ENCODE measurements at regions not wholly inside any gene's neighbourhood (a gene's known extent, or its start where the extent isn't known, plus 50 kb on each side); places are given as distances from the start of the nearest gene placed in this dataset.

GRCh38 chr10:28149746-28150145 lies 150.9 kb upstream of the ODAD2 start (continued):
- TF ChIP-seq ZNF701 (tag by site-specific recombination; IDR thresholded peaks at IDR 0.05) (no peak), ZNF785 (tag by site-specific recombination; IDR thresholded peaks at IDR 0.05) (no peak), BCL11A (tag by site-specific recombination; IDR thresholded peaks at IDR 0.05; ENCODE audit: low read depth) (no peak), ZNF274 (IDR thresholded peaks at IDR 0.05; ENCODE audit: low read length) (no peak), ZNF274 (tag by site-specific recombination; IDR thresholded peaks at IDR 0.05; ENCODE audit: borderline replicate concordance) (no peak), ZNF37A (tag by site-specific recombination; IDR thresholded peaks at IDR 0.05) (no peak), KLF16 (tag by site-specific recombination; IDR thresholded peaks at IDR 0.05) (no peak), PRDM10 (tag by site-specific recombination; IDR thresholded peaks at IDR 0.05) (no peak), ZNF138 (tag by site-specific recombination; IDR thresholded peaks at IDR 0.05; ENCODE audit: borderline replicate concordance) (no peak)

GRCh38 chr10:28147706-28148105 lies 148.8 kb upstream of the ODAD2 start:
- ChIA-PET POLR2A (no interaction called here), CTCF (interaction anchor here (1.2 kb wide), 1 partner anchor 32 kb away, joined by 3 read pairs; no protein-coding TSS in a partner anchor)
- Histone ChIP-seq H3K4me1 (ENCODE audit: control insufficient read depth, insufficient read depth, low read length) (no peaks in the 10 kb centered on the region), H3K9me3 (ENCODE audit: control insufficient read depth, insufficient read depth, low read depth, low read length) (no peaks in the 10 kb centered on the region), H3K36me3 (ENCODE audit: control insufficient read depth in 2 of 2, insufficient read depth in 1 of 2, low read length in 2 of 2) (no peaks in the 10 kb centered on the region), H3K4me3 (ENCODE audit: low read depth, low read length) (no peak overlapping the region), H3K27ac (ENCODE audit: extremely low read depth, low read depth, low read length) (no peak overlapping the region)
- TF ChIP-seq ZNF664 (tag by site-specific recombination; IDR thresholded peaks at IDR 0.05) (no peak), ZNF423 (tag by site-specific recombination; IDR thresholded peaks at IDR 0.05) (no peak), KLF17 (tag by site-specific recombination; IDR thresholded peaks at IDR 0.05) (no peak), ZNF561 (tag by site-specific recombination; IDR thresholded peaks at IDR 0.05; ENCODE audit: borderline replicate concordance) (no peak), ZNF529 (tag by site-specific recombination; IDR thresholded peaks at IDR 0.05; ENCODE audit: insufficient replicate concordance) (no peak), ZNF114 (tag by site-specific recombination; IDR thresholded peaks at IDR 0.05) (no peak), HIC1 (tag by site-specific recombination; IDR thresholded peaks at IDR 0.05) (no peak), ZNF654 (tag by site-specific recombination; IDR thresholded peaks at IDR 0.05; ENCODE audit: low read depth) (no peak), ZNF555 (tag by site-specific recombination; conservative IDR thresholded peaks at IDR 0.05) (no peak), MZF1 (tag by site-specific recombination; IDR thresholded peaks at IDR 0.05; ENCODE audit: borderline replicate concordance) (no peak), ZNF639 (tag by site-specific recombination; IDR thresholded peaks at IDR 0.05) (no peak), ZNF580 (tag by site-specific recombination; IDR thresholded peaks at IDR 0.05) (no peak), ZNF2 (tag by site-specific recombination; IDR thresholded peaks at IDR 0.05) (no peak)
